A549 (cell line): ENCODE measurements at regions not wholly inside any gene's neighbourhood (a gene's known extent, or its start where the extent isn't known, plus 50 kb on each side); places are given as distances from the start of the nearest gene placed in this dataset.
A peak's percentile ranks its signal among the peaks of the same experiment; 100 is the strongest.

Source experiments
- ATAC-seq, 2 experiments: fragments of 200-7000 bp in 1 of 2; fragments of >200 bp in 1 of 2; cut with Nextera tagmentation in 1 of 2; cut with Tn5 transposase in 1 of 2; 3 replicates each; pipeline versions ENCODE4 v1.8.0 to v1.9.1; 2018 to 2020; ENCODE audit warnings: mild to moderate bottlenecking in 1 of 2, moderate library complexity in 1 of 2
- CTCF ChIA-PET: fragments of 300-600 bp; sonication (Branson Sonifier 250); formaldehyde crosslinking; extraction: SDS; loops from one replicate; lab custom pipeline; 2021; ENCODE audit warnings: antibody characterized with exemption, inconsistent platforms; lab: Yijun Ruan, JAX
- POLR2A ChIA-PET: fragments of 350-600 bp; formaldehyde crosslinking; extraction: SDS; loops from one replicate; lab custom pipeline; 2021; ENCODE audit warnings: antibody characterized with exemption, inconsistent platforms; lab: Yijun Ruan, JAX
- DNase-seq, 2 experiments: peaks; one replicate each; pipeline versions ENCODE4 v3.0.0 to v3.0.0-alpha.2; 2011 to 2016; ENCODE audit warnings: low read depth in 1 of 2, low spot score in 1 of 2
- FAIRE-seq: peaks from 2 replicates; lab custom pipeline; 2011; peaks lifted over from hg19 to GRCh38; lab: Jason Lieb, UNC
- H3K27ac ChIP-seq, 2 experiments: fragments of >200 bp; sonication (Bioruptor Twin); formaldehyde crosslinking; 3 replicates each; pipeline ENCODE4 v1.5.1; 2016 to 2017
- H3K4me1 ChIP-seq: fragments of >200 bp; sonication (Bioruptor Twin); formaldehyde crosslinking; 3 replicates; pipeline ENCODE4 v1.6.1; 2016
- H3K4me2 ChIP-seq: fragments of >200 bp; sonication (Bioruptor Twin); formaldehyde crosslinking; 3 replicates; pipeline ENCODE4 v1.6.1; 2016
- H3K4me3 ChIP-seq: fragments of >200 bp; sonication (Bioruptor Twin); formaldehyde crosslinking; 3 replicates; pipeline ENCODE4 v1.5.1; 2016
- H3K9me3 ChIP-seq: fragments of >200 bp; sonication (Bioruptor Twin); formaldehyde crosslinking; 3 replicates; pipeline ENCODE4 v1.6.1; 2016
- CEBPB ChIP-seq, 2 experiments: fragments of >200 bp in 1 of 2; sonication (Bioruptor Twin) in 1 of 2; formaldehyde crosslinking in 1 of 2; IDR thresholded peaks; 2 replicates each; pipeline ENCODE4 v1.6.1; 2012 to 2016
- EHF ChIP-seq: fragments of 250-450 bp; sonication (Bioruptor Pico); IDR thresholded peaks from 2 replicates; pipeline ENCODE4 v1.5.0; 2020; ENCODE audit warnings: mild to moderate bottlenecking
- EHMT2 ChIP-seq: fragments of 200-600 bp; sonication (generic); IDR thresholded peaks from 2 replicates; pipeline ENCODE4 v1.6.1; 2016; ENCODE audit warnings: antibody characterized with exemption, low read depth, mild to moderate bottlenecking, moderate library complexity
- FOSB ChIP-seq: fragments of 250-450 bp; sonication (Bioruptor Pico); IDR thresholded peaks from 2 replicates; pipeline ENCODE4 v1.5.0; 2020; ENCODE audit warnings: mild to moderate bottlenecking, moderate library complexity
- GATA3 ChIP-seq: IDR thresholded peaks from 2 replicates; pipeline ENCODE4 v1.6.1; 2012; ENCODE audit warnings: borderline replicate concordance
- HDAC2 ChIP-seq: fragments of 200-600 bp; sonication (generic); IDR thresholded peaks from 2 replicates; pipeline ENCODE4 v1.6.1; 2016
- HEYL ChIP-seq: fragments of 250-450 bp; sonication (Bioruptor Pico); IDR thresholded peaks from 2 replicates; pipeline ENCODE4 v1.8.0; 2021; ENCODE audit warnings: mild to moderate bottlenecking, moderate library complexity
- HOXB13 ChIP-seq: fragments of 250-450 bp; sonication (Bioruptor Pico); IDR thresholded peaks from 2 replicates; pipeline ENCODE4 v1.5.0; 2020; ENCODE audit warnings: low read depth, mild to moderate bottlenecking, moderate library complexity
- HOXB5 ChIP-seq: fragments of 250-450 bp; sonication (Bioruptor Pico); IDR thresholded peaks from 2 replicates; pipeline ENCODE4 v1.5.0; 2020; ENCODE audit warnings: mild to moderate bottlenecking, moderate library complexity
- KDM1A ChIP-seq: fragments of 200-600 bp; sonication (generic); IDR thresholded peaks from 2 replicates; pipeline ENCODE4 v1.6.1; 2016; ENCODE audit warnings: low read depth, mild to moderate bottlenecking
- NFE2L2 ChIP-seq: fragments of 150-350 bp; conservative IDR thresholded peaks from 2 replicates; pipeline ENCODE4 v1.6.1; 2014; ENCODE audit warnings: low read length
- NPAS2 ChIP-seq: fragments of 250-450 bp; sonication (Bioruptor Pico); IDR thresholded peaks from 2 replicates; pipeline ENCODE4 v1.8.0; 2022; ENCODE audit warnings: mild to moderate bottlenecking, moderate library complexity, borderline replicate concordance
- NR3C1 ChIP-seq: fragments of >200 bp; sonication (Bioruptor Twin); formaldehyde crosslinking; IDR thresholded peaks from 3 replicates; pipeline ENCODE4 v1.6.1; 2017
- PHF8 ChIP-seq: fragments of 200-600 bp; sonication (generic); IDR thresholded peaks from 2 replicates; pipeline ENCODE4 v1.6.1; 2016; ENCODE audit warnings: low read depth, mild to moderate bottlenecking, antibody characterized with exemption, moderate library complexity, borderline replicate concordance
- POLR2A ChIP-seq: IDR thresholded peaks from 2 replicates; pipeline ENCODE4 v1.6.1; 2012; ENCODE audit warnings: mild to moderate bottlenecking, low read length
- RCOR1 ChIP-seq: fragments of 150-350 bp; IDR thresholded peaks from 2 replicates; pipeline ENCODE4 v1.6.1; 2014; ENCODE audit warnings: antibody characterized with exemption, low read length, low read depth
- RFX5 ChIP-seq: fragments of 450-650 bp; IDR thresholded peaks from 2 replicates; pipeline ENCODE4 v1.7.1; 2014; ENCODE audit warnings: antibody characterized with exemption, mild to moderate bottlenecking, moderate library complexity
- SREBF2 ChIP-seq: fragments of 450-650 bp; IDR thresholded peaks from 2 replicates; pipeline ENCODE4 v1.6.1; 2014; ENCODE audit warnings: mild to moderate bottlenecking, moderate library complexity
- TFCP2L1 ChIP-seq: fragments of 250-450 bp; sonication (Bioruptor Pico); IDR thresholded peaks from 2 replicates; pipeline ENCODE4 v1.5.0; 2021; ENCODE audit warnings: mild to moderate bottlenecking
- TP53 ChIP-seq: fragments of 250-450 bp; sonication (Bioruptor Pico); IDR thresholded peaks from 2 replicates; pipeline ENCODE4 v1.5.0; 2021; ENCODE audit warnings: mild to moderate bottlenecking, moderate library complexity
- ZFP36 ChIP-seq: fragments of 450-650 bp; IDR thresholded peaks from 2 replicates; pipeline ENCODE4 v1.6.1; 2014; ENCODE audit warnings: borderline replicate concordance; ENCODE audit not compliant: partially characterized antibody
- WGBS: methylation state at CpG from one replicate; pipeline ENCODE4 v1.1.6; 2017; ENCODE audit errors: missing lambda C conversion rate; 5-methylcytosine and 5-hydroxymethylcytosine counted together
- TF ChIP-seq, protein P1 (sequence below): fragments of 450-650 bp; IDR thresholded peaks from 2 replicates; pipeline ENCODE4 v1.6.1; 2014; ENCODE audit warnings: antibody characterized with exemption
- TF ChIP-seq, protein P2 (sequence below): fragments of >200 bp; sonication (Bioruptor Twin); formaldehyde crosslinking; IDR thresholded peaks from 3 replicates; pipeline ENCODE4 v1.6.1; 2016

DNA sequence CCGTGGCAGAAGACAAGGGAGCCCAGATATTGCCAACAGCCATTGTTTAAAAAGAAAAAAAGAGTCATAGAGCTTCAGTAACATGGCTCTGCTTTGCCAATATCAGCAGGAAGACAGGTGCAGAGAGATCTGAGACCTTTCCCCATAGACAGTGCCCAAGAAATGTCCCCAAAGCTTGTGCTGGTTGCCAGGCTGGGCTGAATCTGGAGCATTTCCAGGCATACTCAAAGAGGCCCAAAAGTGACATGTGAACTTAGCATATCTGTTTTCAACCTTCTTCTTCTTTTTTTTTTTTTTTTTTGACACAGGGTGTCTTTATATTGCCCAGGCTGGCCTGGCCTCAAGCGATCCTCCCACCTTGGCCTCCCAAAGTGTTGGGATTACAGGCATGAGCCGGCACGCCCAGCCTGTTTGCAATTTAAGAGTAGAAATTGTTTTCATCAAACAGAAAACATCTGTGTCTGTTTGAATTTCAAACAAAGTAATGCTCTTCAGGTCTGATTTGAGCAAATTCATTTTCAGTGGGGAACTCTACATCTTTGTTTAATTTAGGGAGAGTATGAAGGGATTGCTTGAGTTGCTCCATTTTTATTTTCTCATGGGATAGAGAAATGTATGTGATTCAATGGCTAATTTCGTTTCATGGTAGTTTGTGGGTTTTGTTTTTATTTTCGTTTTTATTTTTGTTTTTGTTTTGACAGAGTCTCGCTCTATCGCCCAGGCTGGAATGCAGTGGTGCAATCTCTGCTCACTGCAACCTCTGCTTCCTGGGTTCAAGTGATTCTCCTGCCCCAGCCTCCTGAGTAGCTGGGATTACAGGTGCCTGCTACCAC, 56.6 kb upstream of the RBM47 start (continued):
- TF ChIP-seq SREBF2 (no peak), HOXB5 (CRISPR knock-in tag) (no peak), EHF (CRISPR knock-in tag) (no peak), NFE2L2 (no peak), HOXB13 (no peak), HEYL (CRISPR knock-in tag) (no peak), CEBPB (IDR thresholded peaks at IDR 0.05) (no peak), ZFP36 (no peak)

DNA sequence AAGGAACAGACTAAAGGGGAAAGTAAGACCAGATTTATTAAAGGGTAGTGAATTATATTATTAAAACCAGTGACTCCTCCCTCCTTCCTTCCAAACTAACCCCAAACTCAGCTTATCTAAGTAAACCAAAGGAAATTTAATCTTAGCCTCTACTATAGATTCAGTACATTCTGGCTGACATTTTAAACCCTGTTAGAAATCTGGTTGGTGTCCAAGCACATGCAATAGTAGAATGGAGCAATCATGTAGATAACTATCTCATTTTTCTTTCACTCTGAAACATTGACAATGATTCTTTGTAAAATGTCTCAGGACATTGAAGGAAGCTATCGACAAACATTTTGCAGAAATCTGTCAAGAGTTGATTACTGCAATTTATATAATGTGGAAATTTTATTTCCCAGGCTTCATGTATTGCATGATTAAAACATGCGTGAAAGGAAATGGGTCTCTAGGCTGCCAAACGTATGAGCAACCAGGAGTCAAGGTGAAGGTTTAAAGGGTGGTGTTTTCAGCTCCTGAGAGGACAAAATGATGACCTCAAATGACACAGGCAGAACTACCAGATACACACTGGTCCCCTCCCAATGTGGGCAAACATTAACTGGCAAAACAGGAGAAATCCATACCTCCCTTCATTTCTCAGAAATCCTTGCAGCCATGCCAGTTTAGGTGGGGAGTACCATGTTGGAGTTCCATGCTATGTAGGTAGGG, 58.2 kb upstream of the RBM47 start:
- TF ChIP-seq ZFP36: no peak
- no peak for TF ChIP-seq EHMT2
- TF ChIP-seq TFCP2L1 (CRISPR knock-in tag): no peak
- no peak for TF ChIP-seq GATA3
- TF ChIP-seq HDAC2: no peak
- no peak for TF ChIP-seq EHF (CRISPR knock-in tag)
- TF ChIP-seq TP53 (CRISPR knock-in tag): no peak
- TF ChIP-seq POLR2A: no peak
- no peak for TF ChIP-seq KDM1A
- no peak for TF ChIP-seq HOXB13
- no peak for TF ChIP-seq RFX5
- TF ChIP-seq, protein P1, sequence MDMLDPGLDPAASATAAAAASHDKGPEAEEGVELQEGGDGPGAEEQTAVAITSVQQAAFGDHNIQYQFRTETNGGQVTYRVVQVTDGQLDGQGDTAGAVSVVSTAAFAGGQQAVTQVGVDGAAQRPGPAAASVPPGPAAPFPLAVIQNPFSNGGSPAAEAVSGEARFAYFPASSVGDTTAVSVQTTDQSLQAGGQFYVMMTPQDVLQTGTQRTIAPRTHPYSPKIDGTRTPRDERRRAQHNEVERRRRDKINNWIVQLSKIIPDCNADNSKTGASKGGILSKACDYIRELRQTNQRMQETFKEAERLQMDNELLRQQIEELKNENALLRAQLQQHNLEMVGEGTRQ: no peak
- TF ChIP-seq RCOR1: no peak
- no peak for TF ChIP-seq FOSB (CRISPR knock-in tag)
- TF ChIP-seq, protein P2, sequence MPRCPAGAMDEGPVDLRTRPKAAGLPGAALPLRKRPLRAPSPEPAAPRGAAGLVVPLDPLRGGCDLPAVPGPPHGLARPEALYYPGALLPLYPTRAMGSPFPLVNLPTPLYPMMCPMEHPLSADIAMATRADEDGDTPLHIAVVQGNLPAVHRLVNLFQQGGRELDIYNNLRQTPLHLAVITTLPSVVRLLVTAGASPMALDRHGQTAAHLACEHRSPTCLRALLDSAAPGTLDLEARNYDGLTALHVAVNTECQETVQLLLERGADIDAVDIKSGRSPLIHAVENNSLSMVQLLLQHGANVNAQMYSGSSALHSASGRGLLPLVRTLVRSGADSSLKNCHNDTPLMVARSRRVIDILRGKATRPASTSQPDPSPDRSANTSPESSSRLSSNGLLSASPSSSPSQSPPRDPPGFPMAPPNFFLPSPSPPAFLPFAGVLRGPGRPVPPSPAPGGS: no peak
- TF ChIP-seq NFE2L2: no peak
- TF ChIP-seq HOXB5 (CRISPR knock-in tag): no peak
- TF ChIP-seq NR3C1: no peak
- TF ChIP-seq NPAS2 (CRISPR knock-in tag): no peak
- TF ChIP-seq PHF8: no peak
- TF ChIP-seq, all 56 proteins: peak for 0
- ATAC-seq (no peak), FAIRE-seq (no peak), DNase-seq (no peak)
- Histone ChIP-seq H3K4me1 (peaks cover 26% of the 10 kb centered on the region), H3K4me3 (no peak overlapping the region), H3K27ac (0 out of 6 replicates have a peak overlapping the region, but pooled peaks of 1 of the 2 experiments have one; percentile 16), H3K9me3 (no peaks in the 10 kb centered on the region), H3K4me2 (peak overlapping the region; percentile 5; the same call in 1 of the 3 replicates)
- WGBS: 78% methylated on average over 3 of the region's 3 CpGs
- ChIA-PET POLR2A (interaction anchor here (0.6 kb wide), 1 partner anchor 173 kb away, joined by 3 read pairs; no protein-coding TSS in a partner anchor), CTCF (no interaction called here)
